SU-DHL-6 (cell line): ENCODE measurements at regions not wholly inside any gene's neighbourhood (a gene's known extent, or its start where the extent isn't known, plus 50 kb on each side); places are given as distances from the start of the nearest gene placed in this dataset.

Source experiments
- H2AFZ ChIP-seq: fragments of 200-600 bp; sonication (generic); 2 replicates; pipeline ENCODE4 v1.6.1; 2014; ENCODE audit warnings: low read depth, mild to moderate bottlenecking, moderate library complexity, mixed read lengths, antibody characterized with exemption, low read length; ENCODE audit not compliant: severe bottlenecking
- H3F3A ChIP-seq: fragments of 200-600 bp; shearing (Covaris generic); 2 replicates; pipeline ENCODE4 v1.6.0; 2016; ENCODE audit warnings: antibody characterized with exemption, mild to moderate bottlenecking; ENCODE audit not compliant: insufficient read depth
- H3K27ac ChIP-seq: fragments of 200-600 bp; sonication (generic); 2 replicates; pipeline ENCODE4 v1.5.1; 2016; ENCODE audit warnings: low read depth, mild to moderate bottlenecking, low read length, moderate library complexity, mixed read lengths
- H3K27me3 ChIP-seq: fragments of 200-600 bp; sonication (generic), shearing (Covaris generic); 2 replicates; pipeline ENCODE4 v1.6.0; 2014; ENCODE audit warnings: mild to moderate bottlenecking, low read length
- H3K36me3 ChIP-seq: fragments of 200-600 bp; sonication (generic); 2 replicates; pipeline ENCODE4 v1.6.1; 2014; ENCODE audit warnings: mild to moderate bottlenecking, low read length, mixed read lengths
- H3K4me2 ChIP-seq: fragments of 300-600, 200-600 bp; shearing (Covaris generic), sonication (generic); 2 replicates; pipeline ENCODE4 v1.6.0; 2014; ENCODE audit warnings: low read length, low read depth, mild to moderate bottlenecking; ENCODE audit not compliant: poor library complexity, severe bottlenecking
- H3K4me3 ChIP-seq: fragments of 200-600 bp; sonication (generic); 2 replicates; pipeline ENCODE4 v1.5.1; 2014; ENCODE audit warnings: antibody characterized with exemption, low read length, mild to moderate bottlenecking, mixed read lengths; ENCODE audit not compliant: insufficient read depth, poor library complexity, severe bottlenecking
- H3K79me2 ChIP-seq: fragments of 200-600 bp; sonication (generic); 2 replicates; pipeline ENCODE4 v1.6.1; 2014; ENCODE audit warnings: mild to moderate bottlenecking, low read length, moderate library complexity; ENCODE audit not compliant: insufficient read depth
- H3K9ac ChIP-seq: fragments of 200-600 bp; sonication (generic); 2 replicates; pipeline ENCODE4 v1.7.0; 2014; ENCODE audit warnings: mild to moderate bottlenecking, low read length
- H3K9me2 ChIP-seq: fragments of 200-600 bp; sonication (generic); replicated peaks from 2 replicates; pipeline ENCODE4 v1.6.1; 2014; ENCODE audit warnings: low read length; ENCODE audit not compliant: insufficient read depth
- H3K9me3 ChIP-seq: fragments of 200-600 bp; sonication (generic); 2 replicates; pipeline ENCODE4 v1.6.1; 2014; ENCODE audit warnings: low read length, mixed read lengths; ENCODE audit not compliant: insufficient read depth
- H4K20me1 ChIP-seq: fragments of 200-600 bp; sonication (generic); 2 replicates; pipeline ENCODE4 v1.6.1; 2014; ENCODE audit warnings: low read depth, mild to moderate bottlenecking, antibody characterized with exemption, low read length, moderate library complexity, mixed read lengths
- CTCF ChIP-seq: fragments of 200-600 bp; sonication (generic); IDR thresholded peaks from one replicate; pipeline ENCODE4 v1.5.1; 2017; ENCODE audit warnings: antibody characterized with exemption, mild to moderate bottlenecking, low read length, moderate library complexity; ENCODE audit not compliant: insufficient read depth, poor library complexity, severe bottlenecking
- EZH2phosphoT487 ChIP-seq: fragments of 200-600 bp; sonication (generic), shearing (Covaris generic); conservative IDR thresholded peaks from 2 replicates; pipeline ENCODE4 v1.6.1; 2018; ENCODE audit warnings: mild to moderate bottlenecking, antibody characterized with exemption, low read length, moderate library complexity, mixed read lengths

GRCh38 chr6:40263970-40264369 is 323.2 kb downstream of the LRFN2 start:
- Histone ChIP-seq H3K36me3 (no peaks in the 10 kb centered on the region), H3K4me3 (no peak overlapping the region), H2AFZ (no peak overlapping the region), H3K79me2 (no peaks in the 10 kb centered on the region), H3K9me2 (no peaks in the 10 kb centered on the region), H3K4me2 (no peak overlapping the region), H3K9me3 (peaks cover 13% of the 10 kb centered on the region; the same call in 1 of the 2 replicates), H4K20me1 (no peaks in the 10 kb centered on the region), H3K9ac (no peak overlapping the region), H3F3A (no peaks in the 10 kb centered on the region), H3K27me3 (no peaks in the 10 kb centered on the region), H3K27ac (no peak overlapping the region)
- TF ChIP-seq CTCF, result no peak
- TF ChIP-seq EZH2phosphoT487, result no peak

GRCh38 chr6:40262363-40262762 is 324.8 kb downstream of the LRFN2 start:
- Histone ChIP-seq H3F3A (no peaks in the 10 kb centered on the region), H3K4me3 (no peak overlapping the region), H3K36me3 (no peaks in the 10 kb centered on the region), H3K9me3 (peaks cover 13% of the 10 kb centered on the region; the same call in 1 of the 2 replicates), H3K4me2 (no peak overlapping the region), H3K79me2 (no peaks in the 10 kb centered on the region), H3K9ac (no peak overlapping the region), H4K20me1 (no peaks in the 10 kb centered on the region), H3K9me2 (no peaks in the 10 kb centered on the region), H3K27me3 (no peaks in the 10 kb centered on the region), H2AFZ (no peak overlapping the region), H3K27ac (no peak overlapping the region)
- no peak for TF ChIP-seq EZH2phosphoT487
- TF ChIP-seq CTCF, result no peak

DNA sequence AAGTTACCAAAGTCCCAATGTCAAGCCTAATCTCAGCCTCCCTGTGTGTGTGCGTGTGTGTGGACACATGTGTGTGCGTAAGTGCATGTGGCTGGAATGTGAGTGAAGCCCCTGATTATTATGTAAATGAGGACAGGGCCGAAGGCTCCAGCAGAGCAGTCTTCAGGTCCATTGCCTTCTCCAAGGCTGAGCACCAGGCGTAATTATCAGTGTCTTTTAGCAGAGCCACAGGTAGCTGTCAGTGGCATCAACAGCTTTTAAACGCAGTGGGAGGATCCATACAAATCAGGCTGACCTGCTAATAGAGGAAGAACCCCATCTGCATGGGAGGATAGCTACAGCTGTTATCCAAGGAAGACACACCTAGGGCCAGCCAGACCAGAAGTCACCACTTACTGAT is 324.3 kb upstream of the MOCS1 start:
- Histone ChIP-seq H3K9ac (no peak overlapping the region), H3K79me2 (no peaks in the 10 kb centered on the region), H3K4me2 (no peak overlapping the region), H3K27me3 (no peaks in the 10 kb centered on the region), H3K27ac (no peak overlapping the region), H2AFZ (no peak overlapping the region), H3K9me2 (no peaks in the 10 kb centered on the region), H3K4me3 (no peak overlapping the region), H3F3A (no peaks in the 10 kb centered on the region), H3K9me3 (peaks cover 8% of the 10 kb centered on the region; the same call in 1 of the 2 replicates), H3K36me3 (no peaks in the 10 kb centered on the region), H4K20me1 (no peaks in the 10 kb centered on the region)
- no peak for TF ChIP-seq CTCF
